IMR-90 (cell line): ENCODE measurements at regions not wholly inside any gene's neighbourhood (a gene's known extent, or its start where the extent isn't known, plus 50 kb on each side); places are given as distances from the start of the nearest gene placed in this dataset. TPM values are rescaled to one million over a fixed set of nuclear protein-coding genes. Genes with fewer than 3 reads are reported as not detected.

Experiments used
- microRNA-seq, 2 experiments: library from miRNA; stranded (forward) in 1 of 2; unstranded in 1 of 2; fragments of 10-50 nt in 1 of 2; fragments of <30 nt in 1 of 2; gene quantifications in 1 of 2; microRNA quantifications in 1 of 2; one replicate each; pipeline versions ENCODE3 to v1.1.0; 2013 to 2020; ENCODE audit not compliant: insufficient read depth in 1 of 2, insufficient read length in 1 of 2, unreplicated experiment in 1 of 2
- small RNA-seq, 5 experiments: library from RNA; depleted of rRNA; stranded (forward); fragments of <200 nt; gene quantifications; one replicate each; pipeline ENCODE3, GENCODE V24; 2012

Small RNA genes lying in the stretch of these regions (microRNA-seq; reads per million reads assigned to microRNA genes)
- gene RNA5SP144 (ENCODE audit: insufficient read depth, insufficient read length) = not detected

Small RNA genes lying in the stretch of these regions (small RNA-seq; reads per million reads assigned to genes)
- gene RNA5SP144 = 0 reads per million in 5 experiments
